NCI-H2107 treated with DMSO at 0.1 percent for 48 hours (cell line): ENCODE measurements at regions not wholly inside any gene's neighbourhood (a gene's known extent, or its start where the extent isn't known, plus 50 kb on each side); places are given as distances from the start of the nearest gene placed in this dataset.

Experiments
- DNase-seq: peaks from one replicate; lab custom pipeline; 2025; ENCODE audit not compliant: unreplicated experiment; lab: John Stamatoyannopoulos, UW

DNA sequence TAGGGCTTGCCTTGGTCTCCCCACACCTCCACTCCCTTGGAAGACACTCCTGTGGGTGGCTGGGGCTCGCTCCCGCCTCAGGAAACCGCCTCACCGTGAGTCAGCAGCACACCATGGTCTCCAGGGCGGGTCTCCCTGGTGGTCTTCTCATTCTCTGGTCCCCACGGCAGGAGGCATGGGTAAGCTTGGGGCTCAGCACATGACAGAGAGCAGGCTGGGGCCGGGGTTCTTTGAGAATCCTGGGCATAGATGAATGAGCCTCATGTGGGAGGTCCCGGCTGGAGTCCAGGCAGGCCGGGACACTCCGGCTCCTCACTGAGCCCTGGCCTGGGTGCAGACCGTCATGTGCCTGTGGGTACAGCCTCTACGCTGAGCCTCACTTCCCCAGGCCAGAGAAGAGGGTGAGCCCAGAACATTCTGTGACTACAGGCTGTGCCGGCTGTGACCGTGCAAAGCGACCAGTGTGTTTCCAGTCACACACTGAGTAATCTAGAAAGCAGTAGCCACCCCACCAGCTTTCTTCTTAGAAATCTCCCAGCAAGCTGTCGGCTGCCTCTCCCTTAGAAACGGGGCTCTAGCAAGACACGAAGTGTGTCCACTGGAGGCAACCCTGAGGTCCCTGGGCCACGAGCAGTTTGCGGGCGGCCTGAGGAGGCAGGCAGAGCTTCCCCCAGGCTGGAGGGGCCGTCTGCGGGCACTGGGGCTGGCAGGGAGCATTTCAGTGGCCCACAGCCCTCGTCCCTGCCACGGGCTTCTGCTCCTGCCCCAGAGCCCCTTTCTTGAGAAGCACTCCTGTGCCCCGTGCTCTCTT is 93.1 kb downstream of the RHOB start:
- DNase-seq = no peak

DNA sequence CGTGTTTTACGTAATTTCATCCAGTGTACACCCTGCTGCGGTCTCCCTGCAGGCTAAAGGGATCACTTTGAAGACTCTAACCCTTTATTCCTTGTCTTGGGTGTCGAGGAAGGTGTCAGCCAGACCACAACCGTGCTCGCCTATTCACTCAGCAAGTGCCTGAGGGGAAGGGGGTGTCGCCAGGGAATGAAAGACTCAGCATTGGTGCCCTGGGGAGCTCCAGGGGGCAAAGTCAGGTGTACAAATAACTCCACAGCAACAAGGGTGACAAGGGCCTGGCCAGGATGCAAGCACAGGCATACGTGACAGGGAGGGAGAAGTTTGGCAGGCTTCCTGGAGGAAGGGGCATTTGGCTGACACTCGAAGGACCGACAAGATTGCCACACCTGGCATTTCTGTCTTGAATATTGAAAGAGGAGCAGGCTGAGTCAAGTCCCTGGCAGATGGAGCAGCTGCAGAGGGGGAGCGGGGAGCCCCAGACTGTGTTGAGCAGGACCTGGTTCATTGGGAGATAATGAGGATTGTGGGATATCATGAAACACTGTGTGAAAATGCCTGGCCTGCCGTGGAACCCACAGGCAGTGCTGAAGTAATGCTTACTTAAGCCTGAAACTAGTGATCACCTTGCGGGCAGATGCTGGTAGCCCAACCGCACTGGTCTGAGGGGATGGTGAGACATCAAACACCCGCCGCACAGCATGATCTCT is 93.9 kb downstream of the RHOB start:
- no peak for DNase-seq

DNA sequence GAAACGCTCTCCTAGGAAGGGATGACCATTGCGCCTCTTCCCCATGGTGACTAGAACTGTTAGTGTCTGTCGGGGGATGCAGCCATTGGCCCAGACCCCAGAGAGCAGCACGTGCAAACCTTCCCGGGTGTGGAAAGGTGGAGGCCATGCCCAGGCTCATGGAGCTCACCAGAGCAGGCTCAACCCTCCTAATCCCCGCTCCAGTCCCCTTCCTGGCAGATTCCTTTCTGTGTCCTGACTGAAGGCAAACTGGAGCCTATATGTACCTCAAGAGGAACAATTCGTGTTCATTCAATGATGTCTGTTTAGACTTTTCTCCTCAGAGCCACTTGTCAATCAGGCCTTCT is 94.4 kb downstream of the RHOB start:
- no peak for DNase-seq

GRCh38 chr2:20541651-20542050 is 94.8 kb downstream of the RHOB start:
- DNase-seq = no peak

GRCh38 chr2:20542269-20542668 is 95.4 kb downstream of the RHOB start:
- DNase-seq = no peak

- DNase-seq = no peak
Observed at GRCh38 chr2:20542746-20543468, 96.0 kb downstream of the RHOB start.

DNA sequence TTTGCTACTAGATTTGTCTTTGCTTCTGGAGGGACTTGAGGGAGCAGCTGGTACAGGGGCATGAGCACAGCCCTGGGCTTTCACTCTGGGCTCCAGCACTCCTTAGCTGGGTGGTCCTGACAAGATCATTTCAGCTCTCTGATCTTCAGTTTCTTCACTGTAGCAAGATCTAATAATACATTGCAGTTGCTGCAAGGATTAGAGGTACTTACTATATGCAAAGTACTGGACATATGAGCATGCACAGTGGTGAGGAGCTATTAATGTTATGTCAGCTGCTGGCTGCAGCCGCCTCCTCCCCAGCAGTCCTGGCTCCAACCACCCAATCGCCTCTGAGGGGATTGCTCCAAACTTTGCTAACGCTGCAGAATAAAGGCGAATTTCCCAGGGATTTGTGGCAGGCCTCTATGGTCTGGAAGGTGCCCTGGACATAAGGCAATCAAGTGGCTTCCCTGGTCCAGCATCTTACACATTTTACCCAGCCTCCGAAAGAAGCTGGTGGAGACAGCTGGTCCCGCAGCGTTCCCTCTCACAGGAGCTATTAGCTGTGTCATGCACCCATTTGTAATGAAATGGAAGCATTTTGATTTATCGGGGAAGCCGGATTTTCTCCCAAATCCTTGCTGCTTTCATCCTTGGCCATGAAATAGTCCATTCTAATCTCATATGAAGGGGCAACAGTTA is 96.7 kb downstream of the RHOB start:
- DNase-seq = peak; percentile 22

DNA sequence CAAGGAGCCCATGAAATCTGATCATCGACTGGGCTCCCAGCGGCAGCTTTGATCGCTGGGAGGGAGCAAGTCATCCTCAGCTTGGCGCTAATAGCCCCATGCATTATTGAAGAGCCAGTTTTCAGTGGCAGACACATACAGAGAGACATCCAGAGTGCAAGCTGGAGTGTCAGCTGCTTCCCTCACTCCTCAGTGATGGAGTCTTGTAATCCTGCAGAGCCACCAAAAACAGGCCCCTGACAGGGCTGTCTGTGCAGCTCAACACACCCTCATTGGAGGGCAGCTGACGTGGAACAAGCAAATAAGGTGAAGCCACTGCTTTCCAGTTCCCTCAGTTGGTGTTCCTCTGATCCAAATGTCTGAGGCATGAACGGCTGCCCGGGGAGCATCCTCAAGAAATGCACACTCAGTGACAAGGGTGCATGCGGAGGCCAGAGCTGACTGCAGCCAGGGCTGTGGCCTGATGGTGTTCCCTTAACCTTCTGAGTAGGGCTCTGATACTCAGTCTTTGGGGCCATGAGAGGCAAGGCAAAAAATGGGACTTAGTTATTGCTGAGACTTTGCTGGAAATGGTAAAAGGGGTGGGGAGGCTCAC is 97.4 kb downstream of the RHOB start:
- DNase-seq = peak; percentile 9

- no peak for DNase-seq
Observed at GRCh38 chr2:20549144-20549543, 101.8 kb downstream of the HS1BP3 start.

DNA sequence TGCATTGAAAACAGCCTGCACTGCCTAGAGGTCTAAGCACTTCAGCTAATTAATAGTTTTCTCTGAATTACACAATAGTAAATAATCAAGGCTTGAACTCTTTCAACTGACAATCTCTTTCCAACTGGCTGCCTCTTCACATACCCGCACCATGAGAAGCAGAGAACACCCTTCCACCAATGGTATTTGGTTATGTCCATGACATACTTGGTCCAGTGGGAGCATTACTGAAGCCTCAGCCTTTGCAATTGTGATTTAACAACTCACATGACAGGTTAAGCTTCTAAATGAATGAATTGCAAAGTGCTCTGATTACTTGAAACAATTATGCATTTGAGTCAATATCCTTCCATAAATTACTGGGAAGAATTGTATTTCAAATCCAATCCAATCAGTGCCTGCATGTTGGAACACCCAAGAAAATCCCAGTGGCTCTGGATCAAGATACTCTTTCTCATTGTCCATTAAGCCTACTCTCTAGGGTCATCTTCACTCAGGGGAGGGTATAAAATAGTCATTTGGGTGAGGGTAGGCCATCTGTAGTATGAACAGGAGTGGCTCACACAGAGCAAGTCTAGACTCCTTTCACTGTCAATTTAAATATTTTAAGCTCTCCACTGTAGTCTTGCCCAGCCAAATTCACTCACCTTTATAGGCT is 101.1 kb downstream of the HS1BP3 start:
- no peak for DNase-seq

GRCh38 chr2:20551260-20551944 is 99.5 kb downstream of the HS1BP3 start:
- no peak for DNase-seq

- no peak for DNase-seq
Observed at GRCh38 chr2:20551945-20552328, 99.0 kb downstream of the HS1BP3 start.

DNA sequence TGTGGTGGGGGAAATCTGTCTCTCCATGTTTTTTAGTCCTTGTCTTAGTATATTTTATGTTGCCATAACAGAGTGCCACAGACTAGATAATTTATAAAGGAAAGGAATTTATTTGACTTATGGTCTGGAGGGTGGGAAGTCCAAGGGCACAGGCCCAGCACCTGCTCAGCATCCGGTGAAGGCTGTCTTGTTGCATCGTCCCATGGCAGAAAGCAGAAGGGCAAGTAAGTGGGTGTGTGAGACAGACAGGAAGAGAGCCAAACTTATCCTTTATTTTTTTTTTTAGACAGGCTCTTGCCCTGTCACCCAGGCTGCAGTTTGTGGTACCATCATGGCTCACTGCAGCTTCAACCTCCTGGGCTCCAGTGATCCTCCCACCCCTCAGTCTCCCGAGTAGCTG is 98.1 kb downstream of the HS1BP3 start:
- DNase-seq = no peak

DNA sequence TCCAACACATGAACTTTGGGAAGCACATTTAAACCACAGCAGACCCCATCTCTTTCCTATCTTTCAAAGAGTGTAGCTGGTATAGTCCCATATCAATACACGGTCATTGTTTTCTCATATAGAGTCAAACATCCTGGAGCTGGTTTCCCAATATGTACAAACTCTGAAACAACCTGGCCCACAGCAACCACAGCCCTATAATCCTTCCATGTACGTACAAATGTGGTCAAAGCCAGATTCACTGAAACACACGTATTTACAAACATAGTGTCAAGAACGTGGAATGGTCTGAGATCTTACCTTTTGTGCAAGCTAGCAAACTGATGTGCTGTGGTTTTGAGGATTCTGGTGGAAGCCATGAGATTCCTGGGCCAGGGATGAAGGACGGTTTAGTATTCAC is 97.3 kb downstream of the HS1BP3 start:
- no peak for DNase-seq

GRCh38 chr2:20555954-20556353 is 94.9 kb downstream of the HS1BP3 start:
- no peak for DNase-seq

GRCh38 chr2:20556756-20557155 is 94.1 kb downstream of the HS1BP3 start:
- DNase-seq = no peak

GRCh38 chr2:20557226-20557625 is 93.7 kb downstream of the HS1BP3 start:
- DNase-seq = no peak

- DNase-seq = no peak
Observed at GRCh38 chr2:20557635-20558034, 93.3 kb downstream of the HS1BP3 start.

GRCh38 chr2:20558391-20559150 is 92.3 kb downstream of the HS1BP3 start:
- no peak for DNase-seq
